Naive thymus-derived CD4-positive, alpha-beta T cell (primary cell): ENCODE measurements at regions not wholly inside any gene's neighbourhood (a gene's known extent, or its start where the extent isn't known, plus 50 kb on each side); places are given as distances from the start of the nearest gene placed in this dataset.
"Not testable (repeated sequence)": the region's sequence is repeated elsewhere in the genome, so short reads cannot be mapped to it uniquely, and the experiment has no call there.

Experiments
- ATAC-seq: fragments of 150-1000 bp; cut with Tn5 transposase; 2 replicates; pipeline ENCODE4 v1.10.0; 2021; ENCODE audit warnings: mild to moderate bottlenecking, moderate library complexity
- CTCF ChIA-PET: fragments of 350-600 bp; sonication (Branson Sonifier 250); formaldehyde crosslinking; loops from one replicate; lab custom pipeline; 2021; ENCODE audit warnings: antibody characterized with exemption; lab: Charles Lee
- POLR2A ChIA-PET: fragments of 350-600 bp; sonication (Branson Sonifier 250); formaldehyde crosslinking; loops from one replicate; lab custom pipeline; 2021; ENCODE audit warnings: antibody characterized with exemption, inconsistent platforms; lab: Charles Lee
- DNase-seq, 9 donors: peaks; one replicate each; pipeline versions ENCODE4 v3.0.0 to v3.0.0-alpha.2; 2020 to 2022; ENCODE audit warnings: mixed read lengths in 1 of 9
- H3K27ac ChIP-seq: one replicate; pipeline ENCODE4 v1.7.0; 2013; ENCODE audit warnings: mild to moderate bottlenecking, low read depth, low read length, moderate library complexity
- H3K27me3 ChIP-seq, 2 donors: one replicate each; pipeline ENCODE4 v1.7.0; 2013; ENCODE audit warnings: low read length in 2 of 2, mild to moderate bottlenecking in 2 of 2, moderate library complexity in 2 of 2; ENCODE audit not compliant: control insufficient read depth in 2 of 2, insufficient read depth in 2 of 2
- H3K36me3 ChIP-seq, 3 experiments: 1 replicate in 2 of 3; 2 replicates in 1 of 3; pipeline ENCODE4 v1.7.0; 2013; ENCODE audit warnings: low read length in 3 of 3, mild to moderate bottlenecking in 3 of 3, moderate library complexity in 1 of 3; ENCODE audit not compliant: insufficient read depth in 3 of 3, control insufficient read depth in 2 of 3
- H3K4me1 ChIP-seq, 2 donors: one replicate each; pipeline ENCODE4 v1.7.0; 2013; ENCODE audit warnings: low read length in 2 of 2, mild to moderate bottlenecking in 2 of 2, moderate library complexity in 1 of 2; ENCODE audit not compliant: control insufficient read depth in 2 of 2, insufficient read depth in 2 of 2
- H3K4me3 ChIP-seq: 2 replicates; pipeline ENCODE4 v1.7.0; 2013; ENCODE audit warnings: mild to moderate bottlenecking, low read length
- H3K9me3 ChIP-seq, 3 experiments: 1 replicate in 2 of 3; 2 replicates in 1 of 3; pipeline ENCODE4 v1.7.0; 2013; ENCODE audit warnings: low read length in 3 of 3; ENCODE audit not compliant: control insufficient read depth in 2 of 3
- H3K27ac Mint-ChIP-seq, 9 donors: one replicate each; pipeline ENCODE4 v1.8.0; 2020 to 2022; ENCODE audit warnings: mixed read lengths in 9 of 9, mild to moderate bottlenecking in 8 of 9, moderate library complexity in 5 of 9, inconsistent platforms in 2 of 9
- H3K27me3 Mint-ChIP-seq, 5 donors: one replicate each; pipeline ENCODE4 v1.8.0; 2021 to 2022; ENCODE audit warnings: mixed read lengths in 5 of 5, mild to moderate bottlenecking in 1 of 5
- H3K36me3 Mint-ChIP-seq, 5 donors: one replicate each; pipeline ENCODE4 v1.8.0; 2020 to 2022; ENCODE audit warnings: mixed read lengths in 5 of 5, mild to moderate bottlenecking in 3 of 5, inconsistent platforms in 1 of 5
- H3K4me1 Mint-ChIP-seq, 7 donors: one replicate each; pipeline ENCODE4 v1.8.0; 2020 to 2022; ENCODE audit warnings: mixed read lengths in 7 of 7, mild to moderate bottlenecking in 3 of 7, inconsistent platforms in 1 of 7
- H3K4me3 Mint-ChIP-seq, 10 donors: one replicate each; pipeline ENCODE4 v1.8.0; 2020 to 2022; ENCODE audit warnings: mild to moderate bottlenecking in 10 of 10, mixed read lengths in 10 of 10, moderate library complexity in 6 of 10, inconsistent platforms in 2 of 10
- H3K9me3 Mint-ChIP-seq, 11 donors: one replicate each; pipeline ENCODE4 v1.8.0; 2020 to 2022; ENCODE audit warnings: mixed read lengths in 11 of 11, mild to moderate bottlenecking in 4 of 11, inconsistent platforms in 1 of 11, moderate library complexity in 1 of 11
- intact Hi-C, 2 donors: fragments of 100-400 bp; cut with micrococcal nuclease; formaldehyde crosslinking; loops; one replicate each; pipeline ENCODE4 v1.15.1; 2023

DNA sequence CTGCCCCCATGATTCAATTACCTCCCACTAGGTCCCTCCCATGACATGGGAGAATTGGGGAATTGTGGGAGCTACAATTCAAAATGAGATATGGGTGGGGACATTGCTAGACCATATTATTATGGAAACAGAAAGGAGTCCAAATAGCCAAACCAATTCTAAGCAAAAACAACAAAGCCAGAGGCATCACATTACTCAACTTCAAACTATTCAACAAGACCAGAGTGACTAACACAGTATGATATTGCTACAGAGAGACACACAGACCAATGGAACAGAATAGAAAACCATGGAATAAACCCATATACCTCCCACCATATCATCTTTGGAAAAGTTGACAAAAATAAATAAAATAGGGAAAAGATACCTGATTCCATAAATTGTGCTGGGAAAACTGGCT lies 710.5 kb upstream of the CDH9 start:
- Histone ChIP-seq H3K36me3 (no peaks in the 10 kb centered on the region), H3K27ac (no peak overlapping the region), H3K4me3 (no peak overlapping the region), H3K9me3 (no peaks in the 10 kb centered on the region), H3K4me1 (no peaks in the 10 kb centered on the region), H3K27me3 (no peaks in the 10 kb centered on the region)
- H3K27me3 Mint-ChIP-seq: no peaks in the 10 kb centered on the region
- no peaks in the 10 kb centered on the region for H3K4me1 Mint-ChIP-seq
- no peak overlapping the region for H3K27ac Mint-ChIP-seq
- H3K9me3 Mint-ChIP-seq: peaks cover 5 to 49% (median 21%) of the 10 kb centered on the region in 11 donors
- DNase-seq (no peak), ATAC-seq (no peak)
- intact Hi-C loops: no loop called here
- POLR2A ChIA-PET: no interaction called here
- H3K4me3 Mint-ChIP-seq: no peak overlapping the region
- H3K36me3 Mint-ChIP-seq: no peaks in the 10 kb centered on the region
- CTCF ChIA-PET: no interaction called here

- POLR2A ChIA-PET: not testable (repeated sequence)
Observed at GRCh38 chr5:27743383-27743979, 705.1 kb upstream of the CDH9 start.

GRCh38 chr5:27742805-27743204 lies 704.4 kb upstream of the CDH9 start:
- intact Hi-C loops: no loop called here
- H3K27me3 ChIP-seq: no peaks in the 10 kb centered on the region
- no peak overlapping the region for H3K4me3 ChIP-seq
- no peak overlapping the region for H3K27ac Mint-ChIP-seq
- no peak for ATAC-seq
- H3K36me3 Mint-ChIP-seq: no peaks in the 10 kb centered on the region
- no peak overlapping the region for H3K27ac ChIP-seq
- CTCF ChIA-PET: no interaction called here
- H3K4me3 Mint-ChIP-seq: no peak overlapping the region
- H3K27me3 Mint-ChIP-seq: no peaks in the 10 kb centered on the region
- DNase-seq: no peak
- peaks cover 0 to 50% (median 18%) of the 10 kb centered on the region in 11 donors for H3K9me3 Mint-ChIP-seq
- POLR2A ChIA-PET: no interaction called here
- H3K4me1 Mint-ChIP-seq: no peaks in the 10 kb centered on the region
- peaks cover 0 to 6% (median 0%) of the 10 kb centered on the region in 3 experiments for H3K9me3 ChIP-seq
- H3K36me3 ChIP-seq: no peaks in the 10 kb centered on the region
- H3K4me1 ChIP-seq: no peaks in the 10 kb centered on the region

More at GRCh38 chr5:27743383-27743979, 705.1 kb upstream of the CDH9 start:
- H3K4me3 Mint-ChIP-seq, H3K4me3 ChIP-seq, H3K27ac ChIP-seq, H3K4me1 Mint-ChIP-seq, H3K4me1 ChIP-seq, H3K27ac Mint-ChIP-seq, intact Hi-C loops, H3K36me3 Mint-ChIP-seq, ATAC-seq, CTCF ChIA-PET, H3K27me3 Mint-ChIP-seq, H3K27me3 ChIP-seq, H3K9me3 ChIP-seq, H3K36me3 ChIP-seq, DNase-seq: not testable (repeated sequence)
- H3K9me3 Mint-ChIP-seq: peaks cover 0 to 54% (median 18%) of the 10 kb centered on the region in 11 donors

- POLR2A ChIA-PET: no interaction called here
- intact Hi-C loops: no loop called here
- Mint-ChIP-seq H3K9me3 (peaks cover 0 to 17% (median 9%) of the 10 kb centered on the region in 11 donors), H3K27me3 (no peaks in the 10 kb centered on the region), H3K4me3 (no peak overlapping the region), H3K4me1 (no peaks in the 10 kb centered on the region), H3K27ac (no peak overlapping the region), H3K36me3 (no peaks in the 10 kb centered on the region)
- CTCF ChIA-PET: no interaction called here
- no peak overlapping the region for H3K4me3 ChIP-seq
- H3K4me1 ChIP-seq: no peaks in the 10 kb centered on the region
- no peaks in the 10 kb centered on the region for H3K9me3 ChIP-seq
- no peaks in the 10 kb centered on the region for H3K36me3 ChIP-seq
- H3K27me3 ChIP-seq: no peaks in the 10 kb centered on the region
- H3K27ac ChIP-seq: no peak overlapping the region
- no peak for DNase-seq
- no peak for ATAC-seq
Observed at GRCh38 chr5:27734838-27735237, 696.5 kb upstream of the CDH9 start.

DNA sequence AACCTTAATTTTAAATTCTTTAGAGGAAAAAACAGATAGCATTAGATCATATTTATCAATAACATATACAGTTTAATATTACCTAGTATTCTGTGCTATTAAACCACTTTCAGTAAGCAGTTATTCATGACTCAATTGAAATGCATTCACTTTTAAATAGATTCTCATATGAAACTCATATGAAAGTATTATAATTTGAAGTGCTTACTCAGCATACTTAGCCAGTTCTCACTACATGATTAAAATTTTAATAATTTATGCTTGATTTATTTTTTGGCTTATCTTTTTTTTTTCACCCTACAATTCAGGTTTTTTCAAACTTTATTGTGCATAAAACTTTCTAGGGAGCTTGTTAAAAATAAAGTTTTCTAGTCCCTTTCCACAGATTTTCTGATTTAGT lies 694.9 kb upstream of the CDH9 start:
- Histone ChIP-seq H3K27me3 (no peaks in the 10 kb centered on the region), H3K36me3 (no peaks in the 10 kb centered on the region), H3K9me3 (no peaks in the 10 kb centered on the region), H3K4me1 (no peaks in the 10 kb centered on the region), H3K27ac (no peak overlapping the region), H3K4me3 (no peak overlapping the region)
- ChIA-PET POLR2A (no interaction called here), CTCF (no interaction called here)
- DNase-seq: no peak
- Mint-ChIP-seq H3K4me1 (no peaks in the 10 kb centered on the region), H3K27me3 (no peaks in the 10 kb centered on the region), H3K27ac (no peak overlapping the region), H3K4me3 (no peak overlapping the region), H3K9me3 (peaks cover 0 to 16% (median 9%) of the 10 kb centered on the region in 11 donors), H3K36me3 (no peaks in the 10 kb centered on the region)
- intact Hi-C loops: no loop called here
- ATAC-seq: no peak

- no peaks in the 10 kb centered on the region for H3K9me3 ChIP-seq
- H3K36me3 ChIP-seq: no peaks in the 10 kb centered on the region
- DNase-seq: no peak
- no peaks in the 10 kb centered on the region for H3K27me3 ChIP-seq
- Mint-ChIP-seq H3K4me3 (no peak overlapping the region), H3K9me3 (peaks cover 0 to 14% (median 4%) of the 10 kb centered on the region in 11 donors), H3K27me3 (no peaks in the 10 kb centered on the region), H3K27ac (no peak overlapping the region), H3K36me3 (no peaks in the 10 kb centered on the region), H3K4me1 (no peaks in the 10 kb centered on the region)
- CTCF ChIA-PET: no interaction called here
- H3K27ac ChIP-seq: no peak overlapping the region
- H3K4me3 ChIP-seq: no peak overlapping the region
- no peak for ATAC-seq
- POLR2A ChIA-PET: no interaction called here
- no peaks in the 10 kb centered on the region for H3K4me1 ChIP-seq
- intact Hi-C loops: no loop called here
Observed at GRCh38 chr5:27727254-27727653, 688.9 kb upstream of the CDH9 start.

DNA sequence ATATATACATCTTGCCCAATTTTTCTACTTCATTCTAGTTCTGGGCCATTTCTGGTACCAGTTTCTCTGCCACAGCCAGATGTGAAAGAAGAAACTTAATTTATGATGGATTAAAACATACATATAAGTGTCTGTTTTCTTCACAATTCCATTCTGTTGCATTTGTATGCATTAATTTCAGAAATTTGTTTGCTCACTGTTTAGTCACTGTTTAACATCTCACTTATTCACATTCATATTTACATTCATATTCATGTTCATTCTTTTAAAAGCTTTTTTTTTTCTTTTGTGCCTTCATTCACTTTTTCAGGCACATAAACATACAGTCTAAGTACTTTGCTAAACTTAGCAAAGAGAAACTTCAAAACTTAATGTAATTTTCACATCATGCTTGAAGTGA lies 684.0 kb upstream of the CDH9 start:
- Histone ChIP-seq H3K27me3 (no peaks in the 10 kb centered on the region), H3K4me3 (no peak overlapping the region), H3K9me3 (no peaks in the 10 kb centered on the region), H3K36me3 (no peaks in the 10 kb centered on the region), H3K27ac (no peak overlapping the region), H3K4me1 (no peaks in the 10 kb centered on the region)
- no peak overlapping the region for H3K27ac Mint-ChIP-seq
- no peak for ATAC-seq
- H3K36me3 Mint-ChIP-seq: no peaks in the 10 kb centered on the region
- no peaks in the 10 kb centered on the region for H3K4me1 Mint-ChIP-seq
- POLR2A ChIA-PET: no interaction called here
- no peak overlapping the region for H3K4me3 Mint-ChIP-seq
- DNase-seq: no peak
- CTCF ChIA-PET: no interaction called here
- intact Hi-C loops: no loop called here
- H3K9me3 Mint-ChIP-seq: peaks cover 0 to 22% (median 4%) of the 10 kb centered on the region in 11 donors
- no peaks in the 10 kb centered on the region for H3K27me3 Mint-ChIP-seq
